GM18868 (cell line): ENCODE measurements at regions not wholly inside any gene's neighbourhood (a gene's known extent, or its start where the extent isn't known, plus 50 kb on each side); places are given as distances from the start of the nearest gene placed in this dataset.
"Not testable (repeated sequence)": the region's sequence is repeated elsewhere in the genome, so short reads cannot be mapped to it uniquely, and the experiment has no call there.

Source experiments
- ATAC-seq: cut with Tn5 transposase; IDR thresholded peaks from one replicate; pipeline ENCODE4 v1.9.1; 2021; ENCODE audit warnings: mild to moderate bottlenecking, moderate library complexity; ENCODE audit not compliant: unreplicated experiment

DNA sequence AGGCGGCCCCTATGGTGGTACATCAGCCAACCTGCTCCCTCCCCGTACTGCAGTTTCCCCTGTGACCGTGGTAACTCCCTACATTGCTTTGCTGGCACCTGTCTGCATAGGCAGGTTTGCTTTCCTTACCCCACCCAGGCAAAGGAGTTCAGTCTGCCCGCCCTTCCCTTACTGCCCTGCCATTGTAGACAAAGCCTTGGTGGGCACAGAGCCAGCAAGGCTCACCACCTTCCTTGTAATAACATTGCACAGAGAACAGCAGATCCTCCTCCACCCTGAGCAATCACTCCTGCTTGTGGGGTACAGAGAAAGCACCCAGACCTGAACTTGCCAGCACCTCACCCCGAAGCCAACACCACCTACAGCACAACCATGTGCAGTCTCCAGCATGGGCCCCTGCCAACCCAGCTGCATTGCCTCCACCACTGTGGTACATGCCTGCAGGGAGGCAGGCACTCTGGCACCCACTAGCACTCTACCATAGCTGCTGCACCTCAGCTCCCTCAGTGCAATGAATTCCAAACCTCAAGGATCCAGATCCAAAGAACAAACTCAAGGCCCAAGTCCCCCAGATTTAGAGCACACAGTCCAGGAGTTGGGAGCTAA lies 192.7 kb upstream of the KCNMB2 start:
- no peak for ATAC-seq

GRCh38 chr3:178345944-178346343 lies 190.3 kb upstream of the KCNMB2 start:
- ATAC-seq = no peak

- not testable (repeated sequence) for ATAC-seq
Observed at GRCh38 chr3:178348561-178349217, 187.5 kb upstream of the KCNMB2 start.

DNA sequence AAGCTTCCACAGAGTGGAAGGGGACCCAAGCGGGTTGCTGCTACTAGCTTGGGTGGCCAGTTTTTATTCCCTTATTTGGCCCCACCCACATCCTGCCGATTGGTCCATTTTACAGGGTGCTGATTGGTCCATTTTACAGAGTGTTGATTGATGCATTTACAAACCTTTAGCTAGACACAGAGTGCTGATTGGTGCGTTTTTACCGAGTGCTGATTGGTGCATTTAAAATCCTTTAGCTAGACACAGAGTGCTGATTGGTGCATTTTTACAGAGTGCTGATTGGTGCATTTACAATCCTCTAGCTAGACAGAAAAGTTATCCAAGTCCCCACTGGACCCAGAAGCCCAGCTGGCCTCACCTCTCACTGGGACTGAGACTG lies 187.0 kb upstream of the KCNMB2 start:
- ATAC-seq = not testable (repeated sequence)

- no peak for ATAC-seq
Observed at GRCh38 chr3:178350763-178351162, 185.5 kb upstream of the KCNMB2 start.

DNA sequence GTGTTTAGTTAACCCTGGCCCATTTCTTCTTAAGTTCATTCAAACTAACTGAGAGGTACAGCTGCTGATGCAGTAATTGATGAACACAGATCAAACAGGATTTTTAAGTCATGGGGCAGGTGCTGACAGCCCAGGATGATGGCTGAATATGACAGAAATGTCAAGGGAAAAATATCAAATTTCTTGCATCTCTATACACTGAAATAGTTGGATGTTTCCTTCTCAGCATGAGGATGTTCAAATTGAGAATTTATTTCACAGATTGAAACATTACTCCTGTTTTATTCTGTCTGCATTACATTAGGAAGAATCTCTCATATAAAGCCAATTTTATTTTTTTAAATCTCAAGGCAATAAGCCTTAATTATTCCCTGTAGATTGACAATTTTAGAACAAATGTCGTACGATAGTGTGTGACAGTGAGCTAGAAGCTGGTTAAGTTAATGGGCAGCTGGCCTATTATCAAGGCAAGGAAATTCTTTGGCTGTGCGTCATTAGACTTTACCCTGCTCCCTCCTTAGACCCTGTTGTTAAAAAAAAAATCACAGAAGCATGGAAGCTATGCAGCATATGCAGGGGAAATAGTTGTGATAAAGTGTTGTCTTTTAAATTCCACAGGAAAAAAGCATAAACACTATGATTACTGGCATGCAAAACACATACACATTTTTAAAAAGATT lies 183.8 kb upstream of the KCNMB2 start:
- no peak for ATAC-seq

GRCh38 chr3:178353006-178353694 lies 183.1 kb upstream of the KCNMB2 start:
- no peak for ATAC-seq

DNA sequence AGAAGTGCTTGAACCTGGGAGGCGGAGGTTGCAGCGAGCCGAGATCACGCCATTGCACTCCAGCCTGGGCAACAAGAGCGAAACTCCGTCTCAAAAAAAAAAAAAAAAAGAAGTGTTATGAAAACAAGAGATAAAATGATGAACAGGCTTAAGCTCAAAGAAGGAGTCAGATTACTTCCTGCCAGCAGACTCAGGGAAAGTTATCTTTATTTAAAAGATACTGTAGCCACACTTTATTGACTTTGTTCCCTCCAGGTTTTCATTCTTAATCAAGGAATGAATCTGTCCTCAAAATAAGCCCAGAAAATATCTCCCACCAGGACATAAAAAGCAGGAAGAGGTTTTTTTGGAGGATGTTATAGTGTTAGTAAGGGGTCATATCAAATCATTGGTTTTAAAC lies 176.5 kb upstream of the KCNMB2 start:
- no peak for ATAC-seq

GRCh38 chr3:178363048-178363447 lies 173.2 kb upstream of the KCNMB2 start:
- ATAC-seq = not testable (repeated sequence)

- no peak for ATAC-seq
Observed at GRCh38 chr3:178367817-178368617, 168.2 kb upstream of the KCNMB2 start.

DNA sequence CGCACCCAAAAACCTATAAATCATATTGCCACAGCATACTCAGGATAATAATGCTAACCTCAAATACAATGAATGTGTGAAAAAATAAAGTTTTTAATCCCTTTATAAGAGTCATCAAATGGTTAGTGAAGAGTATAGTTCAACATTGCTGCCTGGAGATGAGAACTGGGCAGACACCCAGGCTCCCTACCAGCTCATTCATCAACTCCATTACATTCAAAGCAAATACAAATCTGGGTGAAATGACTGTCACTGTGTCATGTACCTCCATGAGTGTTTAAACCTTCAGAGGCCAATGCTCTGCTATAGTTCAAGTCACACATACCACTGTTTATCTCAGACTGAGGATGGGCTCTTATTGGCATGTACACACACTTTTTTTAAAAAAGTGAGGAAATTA lies 167.2 kb upstream of the KCNMB2 start:
- no peak for ATAC-seq

- ATAC-seq = no peak
Observed at GRCh38 chr3:178369811-178370210, 166.4 kb upstream of the KCNMB2 start.

- no peak for ATAC-seq
Observed at GRCh38 chr3:178370387-178370786, 165.8 kb upstream of the KCNMB2 start.

GRCh38 chr3:178381555-178381954 lies 154.7 kb upstream of the KCNMB2 start:
- no peak for ATAC-seq

GRCh38 chr3:178381971-178382448 lies 154.2 kb upstream of the KCNMB2 start:
- no peak for ATAC-seq

DNA sequence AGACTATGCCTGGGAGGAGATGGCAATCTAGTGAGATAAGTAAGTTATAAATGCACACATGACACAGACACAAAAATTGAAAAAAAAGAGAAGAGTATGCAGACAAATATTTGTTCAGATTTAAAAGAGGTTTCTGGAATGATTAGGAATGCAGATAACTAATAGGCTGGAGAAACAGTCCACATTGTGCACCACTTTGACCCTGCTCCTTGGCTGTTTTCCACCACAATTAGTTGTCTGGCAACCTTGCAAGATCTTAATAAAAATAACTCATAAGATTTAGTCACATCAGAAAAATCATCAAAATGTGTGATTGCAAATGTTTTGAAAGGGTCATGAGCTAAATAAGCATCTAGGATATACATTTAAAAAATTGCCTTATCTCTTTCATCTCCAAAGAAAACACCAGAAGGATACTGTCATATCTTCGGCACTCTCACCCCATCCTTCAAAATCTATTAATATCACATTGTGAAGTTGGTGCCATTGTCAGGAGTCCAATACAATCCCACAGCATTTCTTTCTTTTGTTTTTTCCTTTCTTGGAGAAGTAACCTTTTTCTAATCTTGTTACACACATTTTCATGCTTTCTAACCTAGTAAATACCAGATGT lies 153.7 kb upstream of the KCNMB2 start:
- no peak for ATAC-seq

DNA sequence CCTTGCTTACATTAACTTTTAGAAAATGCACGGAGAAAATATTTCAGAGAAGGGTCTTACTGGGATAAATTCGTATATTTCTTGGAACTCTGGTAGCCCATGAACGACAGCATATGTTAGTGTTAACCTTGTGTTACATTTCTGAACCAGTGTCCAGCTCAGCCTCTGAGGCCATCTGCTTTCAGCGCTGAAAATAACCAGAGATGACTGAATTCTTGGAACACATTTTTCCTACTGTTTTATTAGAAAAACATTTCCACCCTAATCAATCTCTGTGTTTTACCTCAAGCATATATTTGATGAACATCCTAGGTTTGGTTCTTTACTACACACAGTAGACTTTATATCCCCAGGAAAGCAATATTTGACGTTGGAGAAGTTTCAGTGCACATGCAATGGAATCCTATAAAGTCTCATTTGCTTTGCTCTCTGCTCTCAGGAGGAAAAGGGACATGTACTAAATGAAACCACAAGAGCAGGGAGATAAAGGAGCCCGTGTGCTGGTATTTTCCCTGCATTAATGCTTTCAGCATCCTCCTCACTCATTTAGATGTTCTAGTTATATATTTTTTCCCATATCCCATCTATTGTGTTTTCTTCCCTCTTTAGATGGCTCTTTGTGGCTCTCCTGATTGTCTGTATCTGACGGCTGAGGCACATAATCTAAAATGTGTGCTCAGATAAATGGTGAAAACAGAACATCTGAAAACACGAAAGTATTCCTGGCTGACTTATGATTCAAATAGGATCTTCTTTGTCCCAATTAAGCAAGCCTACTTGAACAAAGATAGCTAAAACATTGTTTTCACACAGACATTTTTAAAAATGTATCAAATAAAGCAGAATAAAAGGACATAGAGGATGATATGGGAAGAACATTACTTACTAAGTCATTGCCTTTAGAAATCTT lies 151.7 kb upstream of the KCNMB2 start:
- no peak for ATAC-seq

DNA sequence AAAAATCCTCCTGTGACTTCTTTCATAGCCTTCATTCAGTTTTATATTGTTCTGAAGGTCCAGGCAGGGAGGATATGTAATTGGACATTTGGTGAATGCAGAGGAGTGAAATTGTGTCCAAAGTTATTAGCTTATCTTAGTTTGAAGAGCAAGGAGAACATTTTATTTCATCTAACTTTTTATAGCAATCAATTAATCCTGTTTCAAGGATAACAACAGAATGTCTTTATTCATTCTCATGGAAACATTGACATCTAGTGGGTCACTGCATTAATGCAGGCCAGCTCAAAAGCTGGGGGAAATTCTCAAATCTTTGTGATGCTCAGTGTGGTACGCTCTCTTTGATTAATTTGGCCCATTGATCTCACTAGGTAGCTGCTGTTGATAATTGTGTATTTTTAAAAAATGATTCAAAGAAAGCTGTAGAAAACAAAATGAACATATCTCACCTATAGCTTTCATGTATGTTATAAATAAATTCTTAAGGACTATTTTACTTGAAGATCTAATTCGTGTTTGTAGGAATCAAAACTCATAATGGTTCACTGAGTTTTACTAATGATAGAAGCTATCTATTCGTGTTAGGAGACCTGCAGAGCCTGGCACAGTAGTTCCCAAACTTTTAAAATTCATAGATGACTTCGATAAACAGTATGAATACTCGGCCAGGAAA lies 150.8 kb upstream of the KCNMB2 start:
- ATAC-seq = peak; percentile 72

DNA sequence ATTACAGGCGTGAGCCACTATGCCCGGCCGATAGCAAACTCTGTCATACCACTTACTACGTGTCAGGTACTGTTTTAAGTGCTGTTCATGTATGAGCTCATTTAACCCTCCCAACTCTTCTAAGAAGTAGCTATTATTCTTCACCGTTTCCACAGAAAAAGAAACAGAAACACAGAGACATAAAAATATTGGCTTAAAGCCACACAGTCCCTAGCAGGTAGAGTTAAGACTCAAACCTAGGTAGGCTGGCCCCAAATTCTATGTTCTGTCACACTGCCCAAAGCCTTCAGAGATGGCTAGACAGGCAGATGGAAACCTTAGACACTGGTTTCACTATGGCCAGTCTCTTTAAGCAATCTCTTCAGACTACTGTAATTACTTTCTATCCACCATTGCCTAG lies 149.8 kb upstream of the KCNMB2 start:
- no peak for ATAC-seq
